ENCODE measurements at regions not wholly inside any gene's neighbourhood (a gene's known extent, or its start where the extent isn't known, plus 50 kb on each side); places are given as distances from the start of the nearest gene placed in this dataset.
"Not testable (repeated sequence)": the region's sequence is repeated elsewhere in the genome, so short reads cannot be mapped to it uniquely, and the experiment has no call there.

DNA sequence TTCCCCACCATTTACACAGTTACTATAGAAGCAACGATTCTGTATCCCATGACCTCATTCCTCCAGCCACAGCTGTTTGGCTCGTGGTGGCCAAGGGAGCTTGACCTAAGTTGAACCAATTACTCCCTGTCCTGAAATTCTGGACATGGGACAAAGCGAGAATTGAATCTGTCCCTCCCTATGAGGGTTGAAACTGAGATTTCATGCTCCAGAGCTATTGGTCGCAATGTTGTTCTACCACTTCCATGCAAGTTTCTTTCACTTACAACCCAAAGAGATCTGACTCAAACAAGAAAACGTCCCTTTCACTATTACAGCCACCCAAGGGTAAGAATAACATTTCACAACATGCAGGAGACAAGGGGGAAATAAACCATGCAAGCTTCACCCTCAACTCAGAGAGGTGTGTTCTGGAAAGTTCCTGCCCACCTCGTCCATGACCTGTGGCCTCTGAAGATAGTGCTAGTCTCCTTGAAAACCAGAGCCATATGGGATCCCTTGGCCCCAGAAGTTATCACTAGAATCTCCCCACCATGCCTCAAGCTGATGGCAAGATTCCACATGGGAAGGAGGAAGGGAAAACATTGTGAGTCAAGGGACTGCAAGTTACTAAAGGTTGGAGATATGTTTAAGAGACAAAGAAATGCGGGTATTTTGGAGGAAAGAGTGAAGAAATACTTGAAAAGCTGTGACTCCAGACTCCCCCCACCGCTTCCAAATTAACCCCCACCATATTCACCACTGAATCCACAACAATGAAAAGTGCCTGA, 74.5 kb upstream of the SRSF6 start (continued):
- no peak for TF ChIP-seq PRDM10 (tag by site-specific recombination; IDR thresholded peaks at IDR 0.05)
- no peak for TF ChIP-seq ZNF623 (tag by site-specific recombination; IDR thresholded peaks at IDR 0.05)
- TF ChIP-seq ZNF473 (tag by site-specific recombination; IDR thresholded peaks at IDR 0.05), result no peak

GRCh38 chr20:43382135-43382534, 75.6 kb upstream of the SRSF6 start:
- H3K4me1 ChIP-seq (ENCODE audit: control insufficient read depth, insufficient read depth, low read length); CTCF ChIA-PET; H3K4me3 ChIP-seq (ENCODE audit: low read depth, low read length); H3K9me3 ChIP-seq (ENCODE audit: control insufficient read depth, insufficient read depth, low read depth, low read length); H3K36me3 ChIP-seq (ENCODE audit: control insufficient read depth in 2 of 2, insufficient read depth in 1 of 2, low read length in 2 of 2); H3K27ac ChIP-seq (ENCODE audit: extremely low read depth, low read depth, low read length); POLR2A ChIA-PET: not testable (repeated sequence)

DNA sequence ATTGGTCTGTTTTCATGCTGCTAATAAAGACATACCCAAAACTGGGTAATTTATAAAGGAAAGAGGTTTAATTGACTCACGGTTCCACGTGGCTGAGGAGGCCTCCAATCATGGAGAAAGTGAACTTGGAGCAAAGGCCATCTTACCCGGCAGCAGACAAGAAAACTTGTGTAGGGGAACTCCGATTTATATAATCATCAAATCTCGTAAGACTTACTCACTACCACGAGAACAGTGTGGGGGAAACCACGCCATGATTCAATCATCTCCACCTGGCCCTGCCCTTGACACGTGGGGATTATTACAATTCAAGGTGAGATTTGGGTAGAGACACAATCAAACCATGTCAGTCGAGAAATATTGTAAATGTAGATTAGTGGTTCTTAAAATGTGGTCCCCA, 76.2 kb upstream of the SRSF6 start:
- H3K27ac ChIP-seq (ENCODE audit: extremely low read depth, low read depth, low read length); H3K9me3 ChIP-seq (ENCODE audit: control insufficient read depth, insufficient read depth, low read depth, low read length); CTCF ChIA-PET; H3K36me3 ChIP-seq (ENCODE audit: control insufficient read depth in 2 of 2, insufficient read depth in 1 of 2, low read length in 2 of 2); POLR2A ChIA-PET; H3K4me1 ChIP-seq (ENCODE audit: control insufficient read depth, insufficient read depth, low read length); H3K4me3 ChIP-seq (ENCODE audit: low read depth, low read length): not testable (repeated sequence)

DNA sequence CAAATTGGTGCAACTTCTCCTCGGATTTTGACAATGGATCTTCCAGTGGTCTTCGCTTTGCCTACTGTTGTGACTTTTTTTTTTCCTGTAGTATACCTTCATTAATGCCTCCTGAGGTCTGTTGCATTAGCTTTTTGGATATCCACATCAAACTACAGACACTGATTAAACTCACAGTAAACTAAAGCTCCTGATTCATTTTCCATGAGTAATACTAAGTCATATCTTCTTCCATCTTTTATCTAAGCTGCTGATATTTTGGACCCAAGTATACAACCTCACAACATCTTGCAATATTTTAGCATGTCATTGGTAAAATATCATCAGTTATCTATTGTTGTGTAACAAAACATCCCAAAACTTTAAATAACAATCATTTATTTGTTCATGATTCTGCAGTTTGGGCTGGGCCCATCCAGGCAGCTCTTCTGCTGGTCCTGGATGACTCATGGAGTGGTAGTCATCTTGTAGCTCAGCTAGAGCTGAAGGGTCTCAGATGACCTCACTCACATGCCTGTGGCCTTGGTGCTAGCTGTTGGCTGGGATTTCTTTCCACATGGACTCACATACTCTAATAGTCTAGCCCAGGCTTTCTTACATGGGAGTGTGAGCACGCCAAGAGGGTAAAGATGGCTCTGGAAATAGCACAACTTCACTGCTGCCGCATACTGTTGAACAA, 78.3 kb upstream of the SRSF6 start:
- H3K27ac ChIP-seq (ENCODE audit: extremely low read depth, low read depth, low read length), result no peak overlapping the region
- H3K4me1 ChIP-seq (ENCODE audit: control insufficient read depth, insufficient read depth, low read length), result no peaks in the 10 kb centered on the region
- no peak overlapping the region for H3K4me3 ChIP-seq (ENCODE audit: low read depth, low read length)
- ChIA-PET POLR2A (no interaction called here), CTCF (interaction anchor here (0.7 kb wide), 1 partner anchor 11 kb away, joined by 5 read pairs; no protein-coding TSS in a partner anchor)
- no peaks in the 10 kb centered on the region for H3K36me3 ChIP-seq (ENCODE audit: control insufficient read depth in 2 of 2, insufficient read depth in 1 of 2, low read length in 2 of 2)
- H3K9me3 ChIP-seq (ENCODE audit: control insufficient read depth, insufficient read depth, low read depth, low read length), result no peaks in the 10 kb centered on the region
- TF ChIP-seq AEBP2 (tag by site-specific recombination; IDR thresholded peaks at IDR 0.05; ENCODE audit: borderline replicate concordance) (no peak), ZNF629 (tag by site-specific recombination; IDR thresholded peaks at IDR 0.05) (0 out of 2 replicates have a peak, but pooled peaks have one; percentile 19)
- TF ChIP-seq, protein P1, sequence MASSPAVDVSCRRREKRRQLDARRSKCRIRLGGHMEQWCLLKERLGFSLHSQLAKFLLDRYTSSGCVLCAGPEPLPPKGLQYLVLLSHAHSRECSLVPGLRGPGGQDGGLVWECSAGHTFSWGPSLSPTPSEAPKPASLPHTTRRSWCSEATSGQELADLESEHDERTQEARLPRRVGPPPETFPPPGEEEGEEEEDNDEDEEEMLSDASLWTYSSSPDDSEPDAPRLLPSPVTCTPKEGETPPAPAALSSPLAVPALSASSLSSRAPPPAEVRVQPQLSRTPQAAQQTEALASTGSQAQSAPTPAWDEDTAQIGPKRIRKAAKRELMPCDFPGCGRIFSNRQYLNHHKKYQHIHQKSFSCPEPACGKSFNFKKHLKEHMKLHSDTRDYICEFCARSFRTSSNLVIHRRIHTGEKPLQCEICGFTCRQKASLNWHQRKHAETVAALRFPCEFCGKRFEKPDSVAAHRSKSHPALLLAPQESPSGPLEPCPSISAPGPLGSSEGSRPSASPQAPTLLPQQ (tag by site-specific recombination; IDR thresholded peaks at IDR 0.05), result peak; percentile 62; the same call in 1 of the 2 replicates

- CTCF ChIA-PET, result interaction anchor here (0.6 kb wide), 1 partner anchor 971 kb away, joined by 3 read pairs; no protein-coding TSS in a partner anchor
- H3K4me3 ChIP-seq (ENCODE audit: low read depth, low read length), result no peak overlapping the region
- H3K4me1 ChIP-seq (ENCODE audit: control insufficient read depth, insufficient read depth, low read length), result no peaks in the 10 kb centered on the region
- no peak overlapping the region for H3K27ac ChIP-seq (ENCODE audit: extremely low read depth, low read depth, low read length)
- POLR2A ChIA-PET, result no interaction called here
- H3K36me3 ChIP-seq (ENCODE audit: control insufficient read depth in 2 of 2, insufficient read depth in 1 of 2, low read length in 2 of 2), result no peaks in the 10 kb centered on the region
- no peaks in the 10 kb centered on the region for H3K9me3 ChIP-seq (ENCODE audit: control insufficient read depth, insufficient read depth, low read depth, low read length)
- TF ChIP-seq, protein P2, sequence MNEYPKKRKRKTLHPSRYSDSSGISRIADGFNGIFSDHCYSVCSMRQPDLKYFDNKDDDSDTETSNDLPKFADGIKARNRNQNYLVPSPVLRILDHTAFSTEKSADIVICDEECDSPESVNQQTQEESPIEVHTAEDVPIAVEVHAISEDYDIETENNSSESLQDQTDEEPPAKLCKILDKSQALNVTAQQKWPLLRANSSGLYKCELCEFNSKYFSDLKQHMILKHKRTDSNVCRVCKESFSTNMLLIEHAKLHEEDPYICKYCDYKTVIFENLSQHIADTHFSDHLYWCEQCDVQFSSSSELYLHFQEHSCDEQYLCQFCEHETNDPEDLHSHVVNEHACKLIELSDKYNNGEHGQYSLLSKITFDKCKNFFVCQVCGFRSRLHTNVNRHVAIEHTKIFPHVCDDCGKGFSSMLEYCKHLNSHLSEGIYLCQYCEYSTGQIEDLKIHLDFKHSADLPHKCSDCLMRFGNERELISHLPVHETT (tag by site-specific recombination; IDR thresholded peaks at IDR 0.05), result no peak
- TF ChIP-seq ZNF354C (tag by site-specific recombination; IDR thresholded peaks at IDR 0.05; ENCODE audit: borderline replicate concordance, low read depth), result no peak
- TF ChIP-seq ZNF645 (tag by site-specific recombination; IDR thresholded peaks at IDR 0.05), result no peak
- no peak for TF ChIP-seq FEZF1 (tag by site-specific recombination; IDR thresholded peaks at IDR 0.05)
- TF ChIP-seq, protein P3, sequence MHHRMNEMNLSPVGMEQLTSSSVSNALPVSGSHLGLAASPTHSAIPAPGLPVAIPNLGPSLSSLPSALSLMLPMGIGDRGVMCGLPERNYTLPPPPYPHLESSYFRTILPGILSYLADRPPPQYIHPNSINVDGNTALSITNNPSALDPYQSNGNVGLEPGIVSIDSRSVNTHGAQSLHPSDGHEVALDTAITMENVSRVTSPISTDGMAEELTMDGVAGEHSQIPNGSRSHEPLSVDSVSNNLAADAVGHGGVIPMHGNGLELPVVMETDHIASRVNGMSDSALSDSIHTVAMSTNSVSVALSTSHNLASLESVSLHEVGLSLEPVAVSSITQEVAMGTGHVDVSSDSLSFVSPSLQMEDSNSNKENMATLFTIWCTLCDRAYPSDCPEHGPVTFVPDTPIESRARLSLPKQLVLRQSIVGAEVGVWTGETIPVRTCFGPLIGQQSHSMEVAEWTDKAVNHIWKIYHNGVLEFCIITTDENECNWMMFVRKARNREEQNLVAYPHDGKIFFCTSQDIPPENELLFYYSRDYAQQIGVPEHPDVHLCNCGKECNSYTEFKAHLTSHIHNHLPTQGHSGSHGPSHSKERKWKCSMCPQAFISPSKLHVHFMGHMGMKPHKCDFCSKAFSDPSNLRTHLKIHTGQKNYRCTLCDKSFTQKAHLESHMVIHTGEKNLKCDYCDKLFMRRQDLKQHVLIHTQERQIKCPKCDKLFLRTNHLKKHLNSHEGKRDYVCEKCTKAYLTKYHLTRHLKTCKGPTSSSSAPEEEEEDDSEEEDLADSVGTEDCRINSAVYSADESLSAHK (tag by site-specific recombination; IDR thresholded peaks at IDR 0.05), result no peak
These were observed 80.9 kb upstream of the SRSF6 start for GRCh38 chr20:43376831-43377230.

Data from HEK293 (cell line).